Right cardiac atrium (tissue), 5 donors: ENCODE measurements at regions not wholly inside any gene's neighbourhood (a gene's known extent, or its start where the extent isn't known, plus 50 kb on each side); places are given as distances from the start of the nearest gene placed in this dataset.
"Not testable (repeated sequence)": the region's sequence is repeated elsewhere in the genome, so short reads cannot be mapped to it uniquely, and the experiment has no call there.

Source experiments
- ATAC-seq, 2 donors: fragments of 200-7000 bp; cut with Tn5 transposase; one replicate each; pipeline versions ENCODE4 v1.8.0 to v1.9.1; 2020; ENCODE audit warnings: moderate library complexity in 2 of 2, mild to moderate bottlenecking in 1 of 2
- DNase-seq, 3 donors: peaks; one replicate each; pipeline ENCODE4 v3.0.0-alpha.2; 2020
- H3K27ac ChIP-seq: one replicate; pipeline ENCODE4 v1.5.1; 2013; ENCODE audit warnings: mild to moderate bottlenecking, low read length, control low read depth, moderate library complexity
- H3K27me3 ChIP-seq: one replicate; pipeline ENCODE4 v1.6.1; 2013; ENCODE audit not compliant: control insufficient read depth, insufficient read depth
- H3K4me1 ChIP-seq: one replicate; pipeline ENCODE4 v1.6.1; 2013; ENCODE audit warnings: low read length; ENCODE audit not compliant: control insufficient read depth, insufficient read depth
- H3K4me3 ChIP-seq: one replicate; pipeline ENCODE4 v1.5.1; 2013; ENCODE audit warnings: low read length, control low read depth
- H3K9me3 ChIP-seq: one replicate; pipeline ENCODE4 v1.6.1; 2013; ENCODE audit warnings: low read length; ENCODE audit not compliant: control insufficient read depth
- WGBS: extraction: QIAGEN DNeasy Blood & Tissue Kit; methylation state at CpG from one replicate; pipeline ENCODE4 v1.1.7; 2013; 5-methylcytosine and 5-hydroxymethylcytosine counted together
- intact Hi-C, 4 donors: fragments of 100-400 bp; cut with DNase I; formaldehyde crosslinking; loops; one replicate each; pipeline versions ENCODE4 v1.11.0 to v1.14.0; 2022 to 2023
- donor health status: healthy with polysubstance abuse.
- donor health status: DM: no; HTN: yes; CAD: no.
- donor health status: DM: no; HTN: no; CAD: no.
- donor health status: DM: no; HTN: yes; CAD: no; lungs with severe emphysema.
- donor health status: DM: yes; HTN: yes; CAD: no.

DNA sequence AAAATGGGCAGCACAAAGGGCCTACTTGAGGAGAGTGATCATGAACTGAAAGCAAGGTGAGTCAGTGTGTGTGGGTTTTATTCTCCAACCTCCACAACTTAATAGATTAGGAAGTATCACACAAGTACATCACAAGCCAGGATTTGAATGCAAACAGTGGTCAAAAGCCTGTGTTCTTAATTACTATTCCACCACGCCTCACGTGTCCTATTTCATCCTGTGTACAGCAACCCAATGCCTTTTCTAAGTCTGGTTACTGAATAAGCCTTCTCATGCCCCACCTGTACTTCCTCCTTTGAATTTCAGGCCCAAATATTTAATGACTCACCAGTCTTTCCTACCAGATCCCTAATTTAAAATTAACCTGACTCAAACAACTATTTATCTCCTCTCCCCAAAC, 755.7 kb upstream of the SLC8A1 start:
- Histone ChIP-seq H3K27me3 (no peaks in the 10 kb centered on the region), H3K9me3 (no peaks in the 10 kb centered on the region), H3K4me3 (no peak overlapping the region), H3K4me1 (no peaks in the 10 kb centered on the region), H3K27ac (no peak overlapping the region)
- ATAC-seq (no peak), DNase-seq (no peak)
- 92% methylated on average over 2 of the region's 2 CpGs for WGBS
- intact Hi-C loops, result no loop called here

DNA sequence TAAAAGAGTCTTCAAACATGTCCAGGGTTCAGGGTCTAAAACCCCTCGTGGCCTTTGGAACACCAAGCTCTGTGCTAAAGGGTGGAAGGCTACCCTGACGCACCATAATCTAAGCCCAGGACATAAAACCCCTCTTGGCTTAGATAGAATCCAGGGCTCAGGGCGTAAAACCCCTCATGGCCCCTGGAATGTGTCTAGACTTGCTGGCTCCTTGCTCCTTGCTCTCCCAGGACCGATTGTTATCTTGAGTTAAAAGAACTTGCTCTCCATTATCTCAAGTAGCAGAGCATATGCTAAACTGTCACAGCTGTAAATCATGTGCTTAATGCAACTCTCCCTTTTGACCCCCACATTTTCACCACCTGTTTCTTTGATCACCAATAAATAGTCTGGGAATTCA, 758.1 kb upstream of the SLC8A1 start:
- H3K4me3 ChIP-seq, DNase-seq, H3K9me3 ChIP-seq, ATAC-seq, H3K27ac ChIP-seq, intact Hi-C loops, H3K4me1 ChIP-seq, H3K27me3 ChIP-seq: not testable (repeated sequence)
- WGBS, result 58% methylated on average over 4 of the region's 4 CpGs

DNA sequence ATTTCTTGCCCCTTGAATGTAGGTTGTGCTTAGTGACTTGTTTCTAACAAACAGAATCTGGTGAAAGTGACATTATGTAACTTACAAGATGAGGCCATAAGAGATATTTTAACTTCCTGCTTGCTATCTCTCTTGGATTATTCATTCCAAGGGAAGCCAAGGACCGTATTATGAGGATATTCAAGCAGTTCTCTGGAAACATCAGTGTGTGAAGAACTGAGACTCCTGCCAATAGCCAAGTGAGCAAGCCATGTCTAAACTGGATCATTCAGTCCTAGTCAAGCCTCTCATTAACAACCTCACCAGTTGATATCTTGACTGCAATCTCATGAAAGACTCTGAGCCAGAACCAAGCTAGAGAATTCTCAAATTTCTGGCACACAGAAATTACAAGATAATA, 765.1 kb upstream of the SLC8A1 start:
- no peak overlapping the region for H3K4me3 ChIP-seq
- H3K4me1 ChIP-seq, result no peaks in the 10 kb centered on the region
- no peaks in the 10 kb centered on the region for H3K9me3 ChIP-seq
- DNase-seq, result no peak
- intact Hi-C loops, result no loop called here
- WGBS, result 47% methylated on average over 1 of the region's 1 CpG
- peak; percentile 60 to 97 for ATAC-seq
- no peak overlapping the region for H3K27ac ChIP-seq
- no peaks in the 10 kb centered on the region for H3K27me3 ChIP-seq

DNA sequence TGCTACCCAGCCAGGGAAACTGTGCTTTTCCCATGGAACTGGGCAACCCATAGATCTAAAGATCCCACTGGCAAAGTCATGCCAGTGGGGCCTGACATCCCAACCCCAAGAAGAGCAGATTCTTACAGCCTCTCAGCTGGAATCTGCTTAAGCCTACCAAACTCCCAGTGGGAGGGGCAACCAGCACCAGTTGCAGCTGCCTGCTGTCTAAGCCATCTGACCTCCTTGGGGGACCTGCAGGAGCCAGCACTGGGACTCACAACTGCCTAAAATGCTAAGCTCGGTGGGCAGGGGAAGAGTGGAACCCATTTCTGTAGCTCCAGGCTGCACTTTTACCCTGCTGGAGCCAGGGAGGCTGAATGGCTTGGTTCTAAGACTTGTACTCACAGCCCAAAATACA, 770.7 kb upstream of the SLC8A1 start:
- intact Hi-C loops, result no loop called here
- H3K4me1 ChIP-seq, result no peaks in the 10 kb centered on the region
- no peak overlapping the region for H3K4me3 ChIP-seq
- no peak for ATAC-seq
- 42% methylated on average over 1 of the region's 1 CpG for WGBS
- peak in 1 of 3 donors; percentile 22 for DNase-seq
- no peaks in the 10 kb centered on the region for H3K27me3 ChIP-seq
- no peaks in the 10 kb centered on the region for H3K9me3 ChIP-seq
- H3K27ac ChIP-seq, result no peak overlapping the region

DNA sequence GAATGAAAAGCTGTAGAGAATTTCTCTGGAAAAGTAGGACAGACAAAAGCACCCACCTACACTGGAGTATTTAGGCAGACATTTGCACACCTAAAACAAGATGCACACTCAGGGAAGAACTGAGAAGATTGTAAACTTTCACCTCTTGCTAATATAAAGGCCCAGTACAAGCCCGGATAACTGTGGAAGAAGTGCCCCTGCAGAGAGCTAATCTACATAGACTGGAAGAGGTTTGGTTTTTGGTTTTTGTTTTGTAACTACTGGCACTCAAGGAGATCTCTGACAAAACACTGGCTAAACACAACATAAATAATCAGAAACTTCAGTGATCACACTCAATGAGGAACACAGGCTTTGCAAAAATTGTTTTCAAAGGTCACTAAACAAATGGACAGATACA, 782.2 kb upstream of the SLC8A1 start:
- ATAC-seq (no peak), DNase-seq (no peak)
- no peaks in the 10 kb centered on the region for H3K9me3 ChIP-seq
- no peak overlapping the region for H3K27ac ChIP-seq
- H3K4me3 ChIP-seq, result no peak overlapping the region
- no peaks in the 10 kb centered on the region for H3K27me3 ChIP-seq
- no peaks in the 10 kb centered on the region for H3K4me1 ChIP-seq
- 50% methylated on average over 1 of the region's 1 CpG for WGBS
- intact Hi-C loops, result no loop called here

DNA sequence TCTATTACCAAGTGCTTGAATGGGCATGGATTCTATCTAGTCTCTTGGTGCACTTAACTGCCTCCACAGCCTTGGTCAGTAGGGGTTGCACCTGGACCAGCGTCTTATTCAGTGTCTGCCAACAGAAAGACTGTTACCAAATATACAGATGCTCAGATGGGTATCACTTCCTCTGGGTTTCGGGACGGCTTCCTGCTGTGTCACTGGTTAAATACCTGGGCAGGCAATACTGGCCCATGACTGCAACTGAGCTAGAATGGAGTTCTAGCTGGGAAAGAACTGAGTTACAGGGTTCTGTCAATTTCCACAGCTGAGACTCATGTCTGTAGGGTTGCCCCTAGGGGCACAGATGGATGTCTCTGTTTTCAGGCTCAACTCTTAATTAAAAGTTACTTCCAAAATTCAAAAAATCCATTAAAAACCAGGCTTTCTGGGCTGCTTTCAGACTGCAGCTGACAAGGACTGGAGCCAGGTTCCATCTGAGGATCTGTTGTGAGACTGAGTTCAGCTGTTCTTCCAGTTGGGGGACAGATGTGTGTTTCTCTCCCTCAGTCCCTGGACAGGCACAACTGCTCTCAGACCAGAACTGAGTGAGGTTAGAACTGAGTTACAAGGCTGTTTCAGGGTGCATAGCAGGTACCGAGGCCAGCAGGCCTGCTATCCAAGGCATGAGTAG, 789.6 kb upstream of the SLC8A1 start:
- ATAC-seq (peak; percentile 52 to 94), DNase-seq (peak in 2 of 3 donors; percentile 47 to 67)
- H3K4me3 ChIP-seq, result no peak overlapping the region
- intact Hi-C loops, result no loop called here
- WGBS, result 65% methylated on average over 4 of the region's 4 CpGs
- H3K27ac ChIP-seq, result no peak overlapping the region
- H3K27me3 ChIP-seq, result no peaks in the 10 kb centered on the region
- H3K9me3 ChIP-seq, result no peaks in the 10 kb centered on the region
- no peaks in the 10 kb centered on the region for H3K4me1 ChIP-seq

DNA sequence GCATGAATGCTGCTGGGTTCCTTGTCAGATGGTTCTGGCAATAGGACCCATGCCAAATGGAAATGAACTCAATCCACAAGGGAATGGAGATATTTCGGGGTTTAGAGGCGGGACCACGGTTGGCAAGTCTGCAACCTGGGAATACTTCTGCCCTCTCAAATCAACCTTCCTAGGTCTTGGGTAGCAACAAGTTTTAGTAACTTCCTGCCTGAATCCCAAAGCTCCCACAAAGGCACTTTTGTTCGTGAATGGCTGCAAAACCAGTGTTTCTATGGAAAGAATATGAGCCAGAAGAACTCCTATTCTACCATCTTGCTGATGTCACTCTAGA, 790.1 kb upstream of the SLC8A1 start:
- intact Hi-C loops, result no loop called here
- Histone ChIP-seq H3K9me3 (no peaks in the 10 kb centered on the region), H3K4me1 (no peaks in the 10 kb centered on the region), H3K4me3 (no peak overlapping the region), H3K27me3 (no peaks in the 10 kb centered on the region), H3K27ac (no peak overlapping the region)
- DNase-seq (no peak), ATAC-seq (no peak)
- WGBS, result 56% methylated on average over 4 of the region's 4 CpGs

DNA sequence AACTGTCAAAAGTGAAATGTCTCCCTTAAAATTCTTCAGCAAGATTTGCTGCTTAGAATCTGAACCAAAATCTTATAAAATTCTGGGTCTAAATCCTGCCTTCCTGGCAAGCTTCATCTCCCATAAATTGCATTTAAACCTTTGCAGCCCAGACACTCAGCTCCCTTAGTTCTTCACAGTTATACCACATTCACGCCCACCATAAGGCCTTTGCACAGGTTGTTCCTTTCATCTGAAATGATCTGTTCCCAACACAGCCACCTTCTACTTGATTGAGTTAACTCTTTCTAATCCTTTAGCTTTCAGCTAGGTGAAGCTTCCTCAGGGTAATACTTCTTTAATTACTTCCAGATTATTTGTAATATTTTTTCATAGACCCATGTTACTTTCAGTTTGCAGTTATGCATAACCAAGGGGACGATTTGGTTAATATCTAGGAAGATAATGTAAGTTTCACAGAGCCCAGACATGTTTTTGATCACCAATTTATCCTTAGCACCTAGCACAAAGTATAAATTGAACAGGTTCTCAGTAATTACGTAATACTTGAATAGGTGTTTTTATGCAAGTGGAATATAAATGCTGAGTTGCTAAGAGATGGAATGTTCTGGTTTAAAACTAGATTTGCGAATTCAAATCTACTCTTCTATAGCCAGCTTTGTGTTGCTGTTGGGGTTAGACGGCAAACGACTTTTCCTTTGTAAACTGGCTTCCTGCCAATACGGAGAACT, 779.7 kb upstream of the PKDCC start:
- Histone ChIP-seq H3K27me3 (no peaks in the 10 kb centered on the region), H3K27ac (no peak overlapping the region), H3K4me1 (no peaks in the 10 kb centered on the region), H3K4me3 (no peak overlapping the region), H3K9me3 (no peaks in the 10 kb centered on the region)
- intact Hi-C loops, result no loop called here
- DNase-seq, result no peak
- no peak for ATAC-seq
- 57% methylated on average over 7 of the region's 7 CpGs for WGBS

DNA sequence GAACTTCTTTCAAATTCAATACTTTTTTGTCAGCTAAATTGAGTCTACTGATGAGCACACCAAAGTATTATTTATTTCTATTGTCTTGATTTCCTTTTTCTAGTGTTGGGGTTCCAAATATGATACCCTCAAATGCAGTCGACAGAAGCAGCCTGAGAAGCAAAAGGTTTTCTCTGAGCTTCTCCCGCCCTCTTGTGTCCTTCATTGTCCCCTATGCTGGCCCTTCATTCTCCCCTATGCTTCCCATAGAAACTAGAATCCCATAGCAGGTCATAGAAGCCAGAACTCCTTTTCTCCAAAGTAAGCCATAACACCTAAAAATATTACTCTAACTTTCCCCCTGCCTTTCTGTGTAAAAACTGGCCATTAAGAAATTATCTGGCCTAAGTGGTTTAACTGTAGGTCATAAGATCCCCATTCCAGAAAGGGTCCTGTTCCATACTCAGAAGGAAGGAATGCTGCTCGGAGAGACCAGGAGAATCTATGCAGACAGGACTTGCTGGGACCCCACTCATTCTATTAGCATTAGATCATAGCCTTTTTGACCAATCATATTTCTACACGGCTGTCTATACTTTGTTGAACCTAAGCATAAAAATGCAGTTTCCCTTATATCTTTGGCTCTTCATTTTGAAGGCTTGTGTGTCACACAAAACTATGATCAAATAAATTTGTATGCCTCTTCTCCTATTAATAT, 764.6 kb upstream of the PKDCC start:
- DNase-seq, result peak in 1 of 3 donors; percentile 13
- ATAC-seq, result no peak
- H3K27me3 ChIP-seq, result no peaks in the 10 kb centered on the region
- H3K4me3 ChIP-seq, result no peak overlapping the region
- WGBS, result 70% methylated on average over 4 of the region's 4 CpGs
- intact Hi-C loops, result no loop called here
- no peak overlapping the region for H3K27ac ChIP-seq
- H3K9me3 ChIP-seq, result no peaks in the 10 kb centered on the region
- no peaks in the 10 kb centered on the region for H3K4me1 ChIP-seq

DNA sequence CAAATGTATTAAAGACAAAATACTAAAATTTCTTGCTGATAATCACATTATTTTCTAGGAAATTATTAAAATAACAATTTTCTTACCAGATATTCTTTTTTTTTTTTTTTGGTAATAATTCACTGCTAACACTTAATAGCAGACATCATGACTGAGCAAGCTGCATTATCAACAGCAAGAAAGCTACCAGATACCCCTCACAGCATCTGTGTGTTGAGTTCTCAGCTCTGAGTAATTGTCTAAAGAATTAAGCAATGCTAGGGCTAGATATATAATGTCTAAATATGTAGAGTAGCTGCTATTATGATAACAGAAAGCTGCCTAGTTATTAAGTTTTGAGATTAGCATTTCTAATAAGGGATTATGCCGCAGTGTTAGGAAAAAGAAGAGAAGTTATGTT, 754.3 kb upstream of the PKDCC start:
- DNase-seq, result no peak
- no peaks in the 10 kb centered on the region for H3K27me3 ChIP-seq
- WGBS, result 76% methylated on average over 1 of the region's 1 CpG
- ATAC-seq, result no peak
- intact Hi-C loops, result no loop called here
- H3K27ac ChIP-seq, result no peak overlapping the region
- no peaks in the 10 kb centered on the region for H3K4me1 ChIP-seq
- no peak overlapping the region for H3K4me3 ChIP-seq
- H3K9me3 ChIP-seq, result no peaks in the 10 kb centered on the region

DNA sequence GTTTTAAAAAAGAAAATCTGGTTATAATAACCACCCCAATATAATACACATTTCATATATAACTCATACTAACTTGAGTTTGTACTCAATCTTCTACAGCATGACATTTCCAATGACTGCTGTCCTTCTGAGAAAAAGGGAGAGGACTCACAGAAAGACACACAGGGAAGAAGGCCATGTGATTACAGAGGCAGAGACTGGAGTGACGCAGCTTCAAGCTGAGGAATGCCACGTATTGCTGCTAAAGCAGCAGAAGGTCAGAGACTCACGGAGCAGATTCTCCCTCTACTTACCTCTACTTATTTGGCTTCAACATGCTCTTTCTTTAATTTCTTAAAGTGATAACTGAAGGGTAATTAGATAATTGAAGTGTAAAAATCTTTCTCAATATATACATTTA, 753.5 kb upstream of the PKDCC start:
- no peaks in the 10 kb centered on the region for H3K4me1 ChIP-seq
- H3K27ac ChIP-seq, result no peak overlapping the region
- no peaks in the 10 kb centered on the region for H3K27me3 ChIP-seq
- peak; percentile 13 to 21 (median 15) for DNase-seq
- H3K4me3 ChIP-seq, result peak overlapping the region; percentile 10
- 48% methylated on average over 3 of the region's 3 CpGs for WGBS
- H3K9me3 ChIP-seq, result no peaks in the 10 kb centered on the region
- ATAC-seq, result peak in 1 of 2 donors; percentile 68
- intact Hi-C loops, result no loop called here
